K562 (cell line): ENCODE measurements at regions not wholly inside any gene's neighbourhood (a gene's known extent, or its start where the extent isn't known, plus 50 kb on each side); places are given as distances from the start of the nearest gene placed in this dataset.

Experiments
- ATAC-seq: fragments of 200-7000 bp; cut with Tn5 transposase; 3 replicates; pipeline ENCODE4 v1.9.1; 2020; ENCODE audit warnings: moderate library complexity
- BruUV-seq: library from RNA; stranded (reverse); fragments of 400-500 nt; replicated peaks from 2 replicates; lab custom pipeline; 2021; lab: Mats Ljungman, UMichigan
- CTCF ChIA-PET: fragments of 300-600 bp; formaldehyde crosslinking; extraction: SDS; loops from one replicate; lab custom pipeline; 2021; ENCODE audit warnings: low intra/inter-chr PET ratio; lab: Yijun Ruan, JAX
- POLR2A ChIA-PET: fragments of 300-600, 350-650 bp; sonication (Branson Sonifier 250); formaldehyde crosslinking; extraction: SDS; loops from one replicate; lab custom pipeline; 2021; ENCODE audit warnings: antibody characterized with exemption, inconsistent platforms; lab: Yijun Ruan, JAX
- DNase-seq, 4 experiments: peaks; one replicate each; pipeline versions ENCODE4 v3.0.0 to v3.0.0-alpha.2; 2011 to 2018; ENCODE audit warnings: low spot score in 3 of 4, mixed read lengths in 3 of 4; ENCODE audit errors: extremely low read depth in 1 of 4
- FAIRE-seq: peaks from 2 replicates; lab custom pipeline; 2011; peaks lifted over from hg19 to GRCh38; lab: Jason Lieb, UNC
- H2AFZ ChIP-seq: 2 replicates; pipeline ENCODE4 v1.6.0; 2011; ENCODE audit warnings: low read depth, low read length, control low read depth, inconsistent platforms
- H3K27ac ChIP-seq: fragments of 200-600 bp; 3 replicates; pipeline ENCODE4 v1.8.0; 2011; ENCODE audit warnings: low read depth, mild to moderate bottlenecking, control low read depth, inconsistent platforms, low read length, moderate library complexity, mixed read lengths; ENCODE audit errors: extremely low read depth
- H3K27me3 ChIP-seq, 2 experiments: fragments of 300-600 bp in 1 of 2; 2 replicates in 1 of 2; 3 replicates in 1 of 2; pipeline versions ENCODE4 v1.6.0 to v1.8.0; 2011; ENCODE audit warnings: inconsistent platforms in 2 of 2, low read length in 2 of 2, mild to moderate bottlenecking in 1 of 2, mixed read lengths in 1 of 2, moderate library complexity in 1 of 2; ENCODE audit not compliant: control insufficient read depth in 2 of 2, insufficient read depth in 2 of 2
- H3K36me3 ChIP-seq: fragments of 300-600 bp; 3 replicates; pipeline ENCODE4 v1.8.0; 2011; ENCODE audit warnings: mild to moderate bottlenecking, low read length, inconsistent platforms; ENCODE audit not compliant: control insufficient read depth, insufficient read depth
- H3K4me1 ChIP-seq, 2 experiments: fragments of 200-600 bp in 1 of 2; replicated peaks in 1 of 2; 2 replicates in 1 of 2; 3 replicates in 1 of 2; pipeline versions ENCODE4 v1.5.1 to v1.8.0; 2011; ENCODE audit warnings: inconsistent platforms in 2 of 2, low read length in 2 of 2, mild to moderate bottlenecking in 1 of 2, mixed read lengths in 1 of 2, moderate library complexity in 1 of 2; ENCODE audit not compliant: control insufficient read depth in 2 of 2, insufficient read depth in 2 of 2
- H3K4me2 ChIP-seq: 2 replicates; pipeline ENCODE4 v1.6.1; 2011; ENCODE audit warnings: low read length, control low read depth, inconsistent platforms, mixed read lengths; ENCODE audit not compliant: insufficient read depth
- H3K4me3 ChIP-seq: fragments of 200-600 bp; sonication (generic), shearing (Covaris generic); 2 replicates; pipeline ENCODE4 v1.5.1; 2016; ENCODE audit warnings: control low read depth, inconsistent platforms
- H3K79me2 ChIP-seq: fragments of 200-600 bp; 3 replicates; pipeline ENCODE4 v1.8.0; 2011; ENCODE audit warnings: low read length, inconsistent platforms; ENCODE audit not compliant: control insufficient read depth, insufficient read depth
- H3K9ac ChIP-seq, 2 experiments: 2 replicates each; pipeline versions ENCODE4 v1.6.0 to v1.6.1; 2011; ENCODE audit warnings: low read depth in 2 of 2, low read length in 2 of 2, control low read depth in 1 of 2, inconsistent platforms in 1 of 2, mild to moderate bottlenecking in 1 of 2, mixed read lengths in 1 of 2; ENCODE audit not compliant: insufficient read depth in 1 of 2
- H3K9me1 ChIP-seq: one replicate; pipeline ENCODE4 v1.6.0; 2011; ENCODE audit warnings: inconsistent platforms, mild to moderate bottlenecking, low read length, moderate library complexity; ENCODE audit not compliant: control insufficient read depth, insufficient read depth
- H3K9me3 ChIP-seq: replicated peaks from 2 replicates; pipeline ENCODE4 v1.5.1; 2011; ENCODE audit warnings: low read depth, low read length, inconsistent platforms; ENCODE audit not compliant: control insufficient read depth, insufficient read depth
- H4K20me1 ChIP-seq: replicated peaks from 2 replicates; pipeline ENCODE4 v1.6.1; 2011; ENCODE audit warnings: low read length, inconsistent platforms, mixed read lengths; ENCODE audit not compliant: control insufficient read depth, insufficient read depth
- FOXA3 ChIP-seq, 2 experiments: fragments of 450-650 bp in 1 of 2; sonication (generic) in 1 of 2; formaldehyde crosslinking; IDR thresholded peaks in 1 of 2; conservative IDR thresholded peaks in 1 of 2; 2 replicates each; pipeline versions ENCODE4 v1.4.0 to v1.8.0; 2020 to 2022; ENCODE audit warnings: mild to moderate bottlenecking in 2 of 2, missing genetic modification reagents in 1 of 2
- ZC3H4 ChIP-seq: sonication (generic); formaldehyde crosslinking; IDR thresholded peaks from 2 replicates; pipeline ENCODE4 v1.9.0; 2021; ENCODE audit warnings: missing genetic modification reagents, borderline replicate concordance
- in situ Hi-C: fragments of 300-500 bp; cut with MboI; formaldehyde crosslinking; loops from 4 replicates; pipeline ENCODE4 v1.15.0; 2018; ENCODE audit warnings: inconsistent platforms, mixed read lengths
- intact Hi-C: fragments of 100-400 bp; cut with micrococcal nuclease; formaldehyde crosslinking; loops from 2 replicates; pipeline ENCODE4 v1.14.2; 2022
- TF ChIP-seq, protein P1 (sequence below): IDR thresholded peaks from 3 replicates; pipeline ENCODE4 v1.6.1; 2011; ENCODE audit warnings: borderline replicate concordance, mild to moderate bottlenecking, moderate library complexity; ENCODE audit not compliant: insufficient read length; ENCODE audit errors: extremely low read depth

DNA sequence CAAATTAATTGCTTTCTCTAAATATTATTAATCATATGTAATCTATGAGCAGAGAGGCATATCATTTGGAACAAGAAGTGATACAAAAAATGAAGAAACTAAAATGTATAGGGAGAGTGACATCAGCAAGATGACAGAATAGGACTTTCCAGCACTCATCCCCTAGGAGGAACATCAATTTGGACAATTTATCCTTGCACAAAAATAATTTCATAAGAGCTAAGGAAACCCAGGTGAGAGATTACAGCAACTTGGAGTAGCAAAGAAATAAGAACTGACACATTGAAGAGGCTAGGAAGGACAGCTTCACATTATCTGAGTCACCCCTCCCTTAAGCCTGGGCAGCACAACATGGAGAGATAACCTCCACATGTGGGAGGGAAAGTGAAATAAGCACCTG is 347.5 kb downstream of the MAFB start:
- ChIA-PET POLR2A (interaction anchor here (1.0 kb wide), 1 partner anchor 12 kb away, joined by 3 read pairs; no protein-coding TSS in a partner anchor), CTCF (no interaction called here)
- no peak overlapping the region for H3K4me3 ChIP-seq
- H3K9me1 ChIP-seq, result no peaks in the 10 kb centered on the region
- no peaks in the 10 kb centered on the region for H3K27me3 ChIP-seq
- no peak overlapping the region for H3K27ac ChIP-seq
- no peak overlapping the region for H3K4me2 ChIP-seq
- no TSS peak for BruUV-seq
- in situ Hi-C loops, result no loop called here
- no peak overlapping the region for H3K9ac ChIP-seq
- no peaks in the 10 kb centered on the region for H3K36me3 ChIP-seq
- H2AFZ ChIP-seq, result no peak overlapping the region
- H3K9me3 ChIP-seq, result no peaks in the 10 kb centered on the region
- H4K20me1 ChIP-seq, result no peaks in the 10 kb centered on the region
- ATAC-seq (no peak), FAIRE-seq (no peak), DNase-seq (no peak)
- no peaks in the 10 kb centered on the region for H3K79me2 ChIP-seq
- TF ChIP-seq ZC3H4 (CRISPR knock-in tag), result no peak
- TF ChIP-seq, protein P1, sequence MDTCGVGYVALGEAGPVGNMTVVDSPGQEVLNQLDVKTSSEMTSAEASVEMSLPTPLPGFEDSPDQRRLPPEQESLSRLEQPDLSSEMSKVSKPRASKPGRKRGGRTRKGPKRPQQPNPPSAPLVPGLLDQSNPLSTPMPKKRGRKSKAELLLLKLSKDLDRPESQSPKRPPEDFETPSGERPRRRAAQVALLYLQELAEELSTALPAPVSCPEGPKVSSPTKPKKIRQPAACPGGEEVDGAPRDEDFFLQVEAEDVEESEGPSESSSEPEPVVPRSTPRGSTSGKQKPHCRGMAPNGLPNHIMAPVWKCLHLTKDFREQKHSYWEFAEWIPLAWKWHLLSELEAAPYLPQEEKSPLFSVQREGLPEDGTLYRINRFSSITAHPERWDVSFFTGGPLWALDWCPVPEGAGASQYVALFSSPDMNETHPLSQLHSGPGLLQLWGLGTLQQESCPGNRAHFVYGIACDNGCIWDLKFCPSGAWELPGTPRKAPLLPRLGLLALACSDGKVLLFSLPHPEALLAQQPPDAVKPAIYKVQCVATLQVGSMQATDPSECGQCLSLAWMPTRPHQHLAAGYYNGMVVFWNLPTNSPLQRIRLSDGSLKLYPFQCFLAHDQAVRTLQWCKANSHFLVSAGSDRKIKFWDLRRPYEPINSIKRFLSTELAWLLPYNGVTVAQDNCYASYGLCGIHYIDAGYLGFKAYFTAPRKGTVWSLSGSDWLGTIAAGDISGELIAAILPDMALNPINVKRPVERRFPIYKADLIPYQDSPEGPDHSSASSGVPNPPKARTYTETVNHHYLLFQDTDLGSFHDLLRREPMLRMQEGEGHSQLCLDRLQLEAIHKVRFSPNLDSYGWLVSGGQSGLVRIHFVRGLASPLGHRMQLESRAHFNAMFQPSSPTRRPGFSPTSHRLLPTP, result no peak
- TF ChIP-seq FOXA3 (CRISPR knock-in tag; conservative IDR thresholded peaks at IDR 0.05 in 1 of 2, IDR thresholded peaks at IDR 0.05 in 1 of 2), result no peak
- H3K4me1 ChIP-seq, result no peaks in the 10 kb centered on the region
- intact Hi-C loops, result no loop called here
